Calu3 (cell line): ENCODE measurements at regions not wholly inside any gene's neighbourhood (a gene's known extent, or its start where the extent isn't known, plus 50 kb on each side); places are given as distances from the start of the nearest gene placed in this dataset.

ENCODE experiments used
- BruUV-seq: library from RNA; stranded (reverse); fragments of 400-500 nt; replicated peaks from 2 replicates; lab custom pipeline; 2021; lab: Mats Ljungman, UMichigan
- CTCF ChIA-PET: fragments of 300-600 bp; sonication (Branson Sonifier 250); formaldehyde crosslinking; loops from one replicate; lab custom pipeline; 2022; ENCODE audit warnings: antibody characterized with exemption; lab: Charles Lee
- DNase-seq: peaks from one replicate; pipeline ENCODE4 v3.0.0; 2022
- H3K27ac Mint-ChIP-seq: one replicate; pipeline ENCODE4 v1.8.0; 2022; ENCODE audit warnings: mixed read lengths; ENCODE audit not compliant: unreplicated experiment
- H3K27me3 Mint-ChIP-seq: one replicate; pipeline ENCODE4 v1.8.0; 2022; ENCODE audit warnings: mixed read lengths; ENCODE audit not compliant: unreplicated experiment
- H3K36me3 Mint-ChIP-seq: one replicate; pipeline ENCODE4 v1.8.0; 2022; ENCODE audit warnings: mild to moderate bottlenecking, moderate library complexity, mixed read lengths; ENCODE audit not compliant: insufficient read depth, unreplicated experiment
- H3K4me1 Mint-ChIP-seq: one replicate; pipeline ENCODE4 v1.8.0; 2022; ENCODE audit warnings: mild to moderate bottlenecking, low read depth, mixed read lengths; ENCODE audit not compliant: unreplicated experiment
- H3K4me3 Mint-ChIP-seq: one replicate; pipeline ENCODE4 v1.8.0; 2022; ENCODE audit warnings: mild to moderate bottlenecking, low read depth, moderate library complexity, mixed read lengths; ENCODE audit not compliant: unreplicated experiment
- H3K9me3 Mint-ChIP-seq: one replicate; pipeline ENCODE4 v1.8.0; 2022; ENCODE audit warnings: low read depth, mixed read lengths; ENCODE audit not compliant: unreplicated experiment
- CTCF ChIP-seq: fragments of 200-600 bp; IDR thresholded peaks from one replicate; pipeline ENCODE4 v1.8.0; 2022; ENCODE audit warnings: antibody characterized with exemption; ENCODE audit not compliant: unreplicated experiment
- intact Hi-C: fragments of 100-400 bp; cut with micrococcal nuclease; formaldehyde crosslinking; loops from one replicate; pipeline ENCODE4 v1.10.0; 2022; ENCODE audit not compliant: unreplicated experiment

GRCh38 chr20:60222497-60222896 lies 264.3 kb downstream of the CDH26 start:
- H3K27me3 Mint-ChIP-seq: peaks cover 19% of the 10 kb centered on the region
- H3K36me3 Mint-ChIP-seq: no peaks in the 10 kb centered on the region
- no peaks in the 10 kb centered on the region for H3K9me3 Mint-ChIP-seq
- no peak for TF ChIP-seq CTCF
- no peak overlapping the region for H3K27ac Mint-ChIP-seq
- CTCF ChIA-PET: no interaction called here
- H3K4me3 Mint-ChIP-seq: no peak overlapping the region
- no TSS peak for BruUV-seq
- no peaks in the 10 kb centered on the region for H3K4me1 Mint-ChIP-seq
- intact Hi-C loops: no loop called here
- no peak for DNase-seq

DNA sequence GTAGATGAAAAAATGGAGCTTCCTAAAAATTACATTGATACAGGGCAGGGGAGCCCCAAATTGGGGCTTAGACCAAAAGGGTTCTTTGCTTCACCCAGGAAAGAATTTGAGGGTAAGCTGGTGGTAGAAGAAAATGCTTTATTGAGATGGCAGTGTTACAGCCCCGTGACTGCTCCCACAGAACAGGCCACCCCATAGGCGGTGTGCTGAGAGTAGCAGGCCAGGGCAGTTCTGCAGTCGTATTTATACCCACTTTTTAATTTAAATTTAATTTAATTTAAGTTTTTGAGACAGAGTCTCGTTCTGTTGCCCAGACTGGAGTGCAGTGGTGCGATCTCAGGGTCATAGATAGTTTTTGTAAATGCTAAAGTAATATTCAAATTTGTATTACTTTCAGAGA lies 265.0 kb downstream of the CDH26 start:
- Mint-ChIP-seq H3K36me3 (no peaks in the 10 kb centered on the region), H3K27ac (no peak overlapping the region), H3K4me3 (no peak overlapping the region), H3K4me1 (no peaks in the 10 kb centered on the region), H3K9me3 (no peaks in the 10 kb centered on the region), H3K27me3 (peaks cover 19% of the 10 kb centered on the region)
- CTCF ChIA-PET: interaction anchor here (1.1 kb wide), 1 partner anchor 134 kb away, joined by 7 read pairs; no protein-coding TSS in a partner anchor
- no peak for DNase-seq
- no TSS peak for BruUV-seq
- no peak for TF ChIP-seq CTCF
- intact Hi-C loops: no loop called here

DNA sequence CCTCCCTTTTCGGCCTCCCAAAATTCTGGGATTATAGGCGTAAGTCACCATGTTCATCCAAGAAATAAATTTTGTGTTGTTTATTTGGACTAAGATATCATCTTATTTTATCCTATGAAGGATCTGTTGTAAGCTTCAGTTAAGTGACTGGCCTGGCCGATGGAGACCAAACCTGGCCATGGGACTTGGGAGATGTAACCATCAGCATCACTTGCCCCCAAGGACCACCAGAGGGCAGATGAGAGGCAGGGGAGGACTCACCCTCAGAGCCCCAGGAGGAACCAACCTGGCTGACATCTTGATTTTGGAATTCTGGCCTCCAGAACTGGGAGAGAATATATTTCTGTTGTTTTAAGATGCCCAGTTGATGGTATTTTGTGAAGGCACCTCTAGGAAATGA lies 266.7 kb downstream of the CDH26 start:
- CTCF ChIA-PET: no interaction called here

DNA sequence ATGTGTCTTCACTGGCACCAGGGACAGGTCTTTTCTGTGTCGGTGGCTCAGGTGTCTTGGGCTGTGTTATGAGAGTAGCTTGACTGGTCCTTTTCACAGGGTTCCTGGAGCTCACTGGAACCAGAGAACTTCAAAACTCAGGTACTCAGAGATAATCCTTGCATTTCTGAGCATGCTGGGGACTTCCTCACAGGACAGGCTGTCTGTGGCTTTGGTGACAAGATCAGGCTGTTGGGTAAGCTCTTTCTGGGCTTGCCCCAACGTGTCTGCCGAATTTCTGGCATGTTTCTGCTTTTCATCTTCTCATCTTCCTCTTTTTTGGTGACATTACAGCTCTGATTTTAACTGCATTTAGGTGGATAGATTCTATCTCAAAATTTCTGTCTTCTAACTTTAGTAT lies 270.0 kb downstream of the CDH26 start:
- no peaks in the 10 kb centered on the region for H3K36me3 Mint-ChIP-seq
- no TSS peak for BruUV-seq
- intact Hi-C loops: no loop called here
- DNase-seq: no peak
- TF ChIP-seq CTCF: no peak
- H3K27ac Mint-ChIP-seq: no peak overlapping the region
- no peaks in the 10 kb centered on the region for H3K27me3 Mint-ChIP-seq
- CTCF ChIA-PET: interaction anchor here (0.6 to 1.1 kb wide), 2 partner anchors 90 to 231 kb away, joined by 3 read pairs; no protein-coding TSS in a partner anchor
- no peaks in the 10 kb centered on the region for H3K4me1 Mint-ChIP-seq
- no peaks in the 10 kb centered on the region for H3K9me3 Mint-ChIP-seq
- no peak overlapping the region for H3K4me3 Mint-ChIP-seq

More for the DNA sequence above, 266.7 kb downstream of the CDH26 start:
- peaks cover 19% of the 10 kb centered on the region for H3K27me3 Mint-ChIP-seq
- H3K4me3 Mint-ChIP-seq: no peak overlapping the region
- H3K27ac Mint-ChIP-seq: no peak overlapping the region
- no peaks in the 10 kb centered on the region for H3K36me3 Mint-ChIP-seq
- DNase-seq: peak; percentile 36
- H3K9me3 Mint-ChIP-seq: no peaks in the 10 kb centered on the region
- intact Hi-C loops: no loop called here
- BruUV-seq: no TSS peak
- no peaks in the 10 kb centered on the region for H3K4me1 Mint-ChIP-seq
- TF ChIP-seq CTCF: peak; percentile 26
